Smooth muscle cell (in vitro differentiated cells): ENCODE measurements at regions not wholly inside any gene's neighbourhood (a gene's known extent, or its start where the extent isn't known, plus 50 kb on each side); places are given as distances from the start of the nearest gene placed in this dataset.

ENCODE experiments used
- DNase-seq: peaks from one replicate; lab custom pipeline; 2025; ENCODE audit not compliant: unreplicated experiment; lab: John Stamatoyannopoulos, UW
- H2AFZ ChIP-seq: fragments of 200-600 bp; sonication (generic); 2 replicates; pipeline ENCODE4 v1.6.0; 2016; ENCODE audit warnings: antibody characterized with exemption, low read depth, mild to moderate bottlenecking
- H3F3A ChIP-seq: fragments of 200-600 bp; sonication (generic); 2 replicates; pipeline ENCODE4 v1.6.0; 2017; ENCODE audit warnings: antibody characterized with exemption, low read depth
- H3K27ac ChIP-seq: fragments of 200-600 bp; sonication (generic); 2 replicates; pipeline ENCODE4 v1.5.1; 2016; ENCODE audit warnings: low read depth, mild to moderate bottlenecking
- H3K27me3 ChIP-seq: fragments of 200-600 bp; sonication (generic); 2 replicates; pipeline ENCODE4 v1.6.1; 2016; ENCODE audit warnings: low read depth, mild to moderate bottlenecking
- H3K36me3 ChIP-seq: fragments of 200-600 bp; sonication (generic); 2 replicates; pipeline ENCODE4 v1.5.1; 2016; ENCODE audit warnings: low read depth
- H3K4me1 ChIP-seq: fragments of 200-600 bp; sonication (generic); 2 replicates; pipeline ENCODE4 v1.5.1; 2016; ENCODE audit warnings: low read depth
- H3K4me2 ChIP-seq: fragments of 200-600 bp; sonication (generic); 2 replicates; pipeline ENCODE4 v1.6.0; 2016; ENCODE audit warnings: mild to moderate bottlenecking
- H3K4me3 ChIP-seq: fragments of 200-600 bp; sonication (generic); 2 replicates; pipeline ENCODE4 v1.5.1; 2016; ENCODE audit warnings: mild to moderate bottlenecking
- H3K79me2 ChIP-seq: fragments of 200-600 bp; sonication (generic); 2 replicates; pipeline ENCODE4 v1.6.0; 2016; ENCODE audit warnings: low read depth, mild to moderate bottlenecking
- H3K9ac ChIP-seq: fragments of 200-600 bp; sonication (generic); 2 replicates; pipeline ENCODE4 v1.6.0; 2016; ENCODE audit warnings: low read depth
- H3K9me3 ChIP-seq: fragments of 200-600 bp; sonication (generic); replicated peaks from 2 replicates; pipeline ENCODE4 v1.5.1; 2016; ENCODE audit warnings: low read depth
- H4K20me1 ChIP-seq: fragments of 200-600 bp; sonication (generic); 2 replicates; pipeline ENCODE4 v1.6.0; 2016; ENCODE audit warnings: low read depth
- WGBS: methylation state at CpG from one replicate; pipeline ENCODE4 v1.1.7; 2016; ENCODE audit warnings: low lambda C conversion rate; 5-methylcytosine and 5-hydroxymethylcytosine counted together
- TF ChIP-seq, protein P1 (sequence below): fragments of 200-600 bp; sonication (generic); IDR thresholded peaks from 2 replicates; pipeline ENCODE4 v1.5.1; 2017; ENCODE audit warnings: borderline replicate concordance, mild to moderate bottlenecking, antibody characterized with exemption; ENCODE audit not compliant: insufficient read depth, poor library complexity, severe bottlenecking

DNA sequence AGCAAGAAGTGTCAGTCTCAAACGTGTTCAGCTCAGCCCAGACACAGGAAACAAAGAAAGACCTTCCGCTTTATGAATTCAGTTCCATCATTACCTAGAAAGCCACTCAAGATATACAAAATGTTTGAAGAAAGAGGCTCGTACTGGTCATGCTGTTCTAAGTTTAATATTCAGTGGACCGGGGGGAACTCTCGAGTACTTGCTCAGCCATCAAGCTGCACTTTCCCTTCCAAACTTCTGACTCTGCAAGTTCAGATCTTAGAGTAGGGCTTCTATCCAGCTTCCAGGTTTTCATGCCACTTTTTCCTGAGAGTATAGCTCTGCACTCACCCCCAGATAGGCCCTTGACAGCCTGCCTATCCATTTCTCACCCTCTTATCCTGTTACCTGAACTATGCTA is 62.8 kb upstream of the OSBPL8 start:
- WGBS, result 74% methylated on average over 5 of the region's 5 CpGs
- Histone ChIP-seq H3K4me3 (no peak overlapping the region), H3K27ac (no peak overlapping the region), H3K4me1 (no peaks in the 10 kb centered on the region), H3F3A (peaks cover 4% of the 10 kb centered on the region), H3K27me3 (no peaks in the 10 kb centered on the region), H2AFZ (no peak overlapping the region), H3K9me3 (no peaks in the 10 kb centered on the region), H3K4me2 (no peak overlapping the region), H3K79me2 (no peaks in the 10 kb centered on the region), H3K9ac (no peak overlapping the region), H4K20me1 (no peaks in the 10 kb centered on the region), H3K36me3 (no peaks in the 10 kb centered on the region)
- TF ChIP-seq, protein P1, sequence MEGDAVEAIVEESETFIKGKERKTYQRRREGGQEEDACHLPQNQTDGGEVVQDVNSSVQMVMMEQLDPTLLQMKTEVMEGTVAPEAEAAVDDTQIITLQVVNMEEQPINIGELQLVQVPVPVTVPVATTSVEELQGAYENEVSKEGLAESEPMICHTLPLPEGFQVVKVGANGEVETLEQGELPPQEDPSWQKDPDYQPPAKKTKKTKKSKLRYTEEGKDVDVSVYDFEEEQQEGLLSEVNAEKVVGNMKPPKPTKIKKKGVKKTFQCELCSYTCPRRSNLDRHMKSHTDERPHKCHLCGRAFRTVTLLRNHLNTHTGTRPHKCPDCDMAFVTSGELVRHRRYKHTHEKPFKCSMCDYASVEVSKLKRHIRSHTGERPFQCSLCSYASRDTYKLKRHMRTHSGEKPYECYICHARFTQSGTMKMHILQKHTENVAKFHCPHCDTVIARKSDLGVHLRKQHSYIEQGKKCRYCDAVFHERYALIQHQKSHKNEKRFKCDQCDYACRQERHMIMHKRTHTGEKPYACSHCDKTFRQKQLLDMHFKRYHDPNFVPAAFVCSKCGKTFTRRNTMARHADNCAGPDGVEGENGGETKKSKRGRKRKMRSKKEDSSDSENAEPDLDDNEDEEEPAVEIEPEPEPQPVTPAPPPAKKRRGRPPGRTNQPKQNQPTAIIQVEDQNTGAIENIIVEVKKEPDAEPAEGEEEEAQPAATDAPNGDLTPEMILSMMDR, result no peak
- no peak for DNase-seq

DNA sequence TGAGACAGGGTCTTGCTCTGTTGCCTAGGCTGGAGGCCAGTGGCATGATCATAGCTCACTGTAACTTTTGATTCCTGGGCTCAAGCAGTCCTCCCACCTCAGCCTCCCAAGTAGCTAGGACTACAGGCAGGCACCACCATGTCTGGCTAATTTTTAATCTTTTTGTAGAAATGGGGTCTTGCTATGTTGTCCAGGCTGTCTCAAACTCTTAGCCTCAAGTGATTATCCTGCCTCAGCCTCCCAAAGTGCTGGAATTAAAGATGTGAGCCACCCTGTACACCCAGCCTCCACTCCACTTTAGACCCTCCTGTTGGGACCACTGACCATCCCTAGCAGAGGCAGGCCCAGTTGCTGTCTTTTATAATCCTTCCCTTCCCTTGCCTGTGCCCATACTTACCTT is 63.3 kb upstream of the OSBPL8 start:
- no peak overlapping the region for H3K9ac ChIP-seq
- no peak overlapping the region for H2AFZ ChIP-seq
- H3F3A ChIP-seq, result peaks cover 4% of the 10 kb centered on the region
- DNase-seq, result no peak
- H3K4me1 ChIP-seq, result no peaks in the 10 kb centered on the region
- H3K27me3 ChIP-seq, result no peaks in the 10 kb centered on the region
- H4K20me1 ChIP-seq, result no peaks in the 10 kb centered on the region
- no peak overlapping the region for H3K27ac ChIP-seq
- no peaks in the 10 kb centered on the region for H3K9me3 ChIP-seq
- H3K36me3 ChIP-seq, result no peaks in the 10 kb centered on the region
- no peak overlapping the region for H3K4me3 ChIP-seq
- TF ChIP-seq, protein P1, result no peak
- H3K79me2 ChIP-seq, result no peaks in the 10 kb centered on the region
- H3K4me2 ChIP-seq, result no peak overlapping the region

DNA sequence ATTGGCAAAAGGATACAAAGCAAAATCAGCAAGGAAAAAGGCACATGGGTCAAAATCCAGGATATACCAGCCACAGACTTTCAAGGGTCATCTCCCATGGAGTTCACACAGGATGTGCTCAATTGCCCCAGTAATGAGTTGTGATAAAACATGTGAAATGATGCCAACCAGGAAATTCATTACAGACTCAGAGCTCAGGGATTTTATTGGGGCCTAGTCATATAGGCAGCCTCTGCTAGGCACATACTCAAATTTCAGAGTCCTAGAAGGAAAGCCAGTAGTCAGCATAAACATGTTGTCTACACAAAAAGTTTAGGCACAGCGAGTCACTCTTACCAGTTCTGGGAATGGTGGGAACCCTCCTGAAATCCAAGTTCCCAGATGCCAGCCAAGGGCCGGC is 64.4 kb upstream of the OSBPL8 start:
- H3K79me2 ChIP-seq, result no peaks in the 10 kb centered on the region
- H3K4me1 ChIP-seq, result no peaks in the 10 kb centered on the region
- H3K4me2 ChIP-seq, result no peak overlapping the region
- no peak overlapping the region for H3K4me3 ChIP-seq
- WGBS, result 72% methylated on average over 2 of the region's 2 CpGs
- TF ChIP-seq, protein P1, result no peak
- no peaks in the 10 kb centered on the region for H3K27me3 ChIP-seq
- no peak overlapping the region for H3K27ac ChIP-seq
- H2AFZ ChIP-seq, result no peak overlapping the region
- H3K9ac ChIP-seq, result no peak overlapping the region
- no peak for DNase-seq
- no peaks in the 10 kb centered on the region for H3K9me3 ChIP-seq
- H4K20me1 ChIP-seq, result no peaks in the 10 kb centered on the region
- no peaks in the 10 kb centered on the region for H3K36me3 ChIP-seq
- H3F3A ChIP-seq, result peaks cover 4% of the 10 kb centered on the region

DNA sequence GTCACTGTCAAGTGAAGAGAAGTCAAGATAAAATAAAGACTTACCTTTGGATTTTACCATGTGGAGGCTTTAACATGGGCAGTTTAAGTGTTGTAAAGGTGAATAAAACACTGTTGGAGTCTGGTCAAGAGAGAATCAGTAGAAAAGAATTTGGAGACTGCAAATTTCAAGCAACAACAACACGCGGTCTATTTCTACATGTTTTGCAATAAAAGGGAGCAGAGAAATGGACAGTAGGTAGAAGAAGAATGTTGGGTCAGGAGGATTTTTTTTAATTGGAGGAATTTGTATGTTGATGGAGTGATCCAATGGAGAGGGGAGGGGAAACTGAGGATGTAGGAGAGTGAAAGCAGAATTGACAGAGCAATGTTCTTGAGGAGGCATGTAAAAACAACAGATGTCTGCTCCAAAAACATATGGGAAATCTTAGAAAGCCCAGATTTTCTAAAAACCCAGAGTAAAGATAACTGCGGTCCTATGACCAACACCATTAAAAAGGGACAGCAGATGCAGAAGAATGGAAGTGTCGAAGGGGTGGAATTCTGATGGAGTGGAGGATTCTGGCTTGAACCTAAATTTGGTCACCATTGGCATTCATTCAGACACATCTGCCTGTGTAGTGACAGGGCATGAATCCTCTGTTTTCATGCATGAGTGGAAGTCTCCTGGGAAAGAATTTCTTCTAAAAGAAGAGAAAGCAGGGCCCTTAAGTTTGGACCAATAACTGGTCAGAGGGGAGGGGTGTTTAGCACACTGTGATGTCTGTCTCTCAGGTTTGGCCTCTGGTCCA is 68.0 kb upstream of the OSBPL8 start:
- DNase-seq, result no peak
- H3K9ac ChIP-seq, result no peak overlapping the region
- H3K4me3 ChIP-seq, result no peak overlapping the region
- H3K27me3 ChIP-seq, result no peaks in the 10 kb centered on the region
- H3K4me2 ChIP-seq, result no peak overlapping the region
- 62% methylated on average over 4 of the region's 4 CpGs for WGBS
- H3K27ac ChIP-seq, result no peak overlapping the region
- H2AFZ ChIP-seq, result no peak overlapping the region
- H3K9me3 ChIP-seq, result no peaks in the 10 kb centered on the region
- peaks cover 11% of the 10 kb centered on the region for H3F3A ChIP-seq
- no peaks in the 10 kb centered on the region for H3K36me3 ChIP-seq
- TF ChIP-seq, protein P1, result no peak
- H4K20me1 ChIP-seq, result no peaks in the 10 kb centered on the region
- peaks cover 10% of the 10 kb centered on the region for H3K4me1 ChIP-seq
- no peaks in the 10 kb centered on the region for H3K79me2 ChIP-seq
